ENCODE measurements at regions not wholly inside any gene's neighbourhood (a gene's known extent, or its start where the extent isn't known, plus 50 kb on each side); places are given as distances from the start of the nearest gene placed in this dataset.

- no peak overlapping the region for H3K27ac ChIP-seq
- H3K9me3 ChIP-seq = no peaks in the 10 kb centered on the region
- H3K4me1 ChIP-seq = no peaks in the 10 kb centered on the region
- DNase-seq = no peak
- ATAC-seq = no peak
- H3K4me3 ChIP-seq = no peak overlapping the region
- no peak for TF ChIP-seq CTCF (IDR thresholded peaks at IDR 0.05)
- intact Hi-C loops (cut with DNase I) = no loop called here
- no peaks in the 10 kb centered on the region for H3K36me3 ChIP-seq
- no peaks in the 10 kb centered on the region for H3K27me3 ChIP-seq
Measured at GRCh38 chr6:103269581-103269980, 1590.1 kb downstream of the HACE1 start.

- no peak overlapping the region for H3K4me3 ChIP-seq
- ATAC-seq = no peak
- H3K36me3 ChIP-seq = no peaks in the 10 kb centered on the region
- intact Hi-C loops (cut with DNase I) = no loop called here
- no peak overlapping the region for H3K27ac ChIP-seq
- no peak for TF ChIP-seq CTCF (IDR thresholded peaks at IDR 0.05)
- DNase-seq = no peak
- H3K4me1 ChIP-seq = no peaks in the 10 kb centered on the region
- H3K9me3 ChIP-seq = no peaks in the 10 kb centered on the region
- no peaks in the 10 kb centered on the region for H3K27me3 ChIP-seq
Measured at GRCh38 chr6:103268335-103268734, 1591.4 kb downstream of the HACE1 start.

GRCh38 chr6:103264020-103264419, 1595.7 kb downstream of the HACE1 start:
- peak in 1 of 4 donors; percentile 48 for DNase-seq
- Histone ChIP-seq H3K27me3 (no peaks in the 10 kb centered on the region), H3K4me1 (no peaks in the 10 kb centered on the region), H3K4me3 (no peak overlapping the region), H3K9me3 (no peaks in the 10 kb centered on the region), H3K36me3 (no peaks in the 10 kb centered on the region), H3K27ac (no peak overlapping the region)
- no peak for ATAC-seq
- TF ChIP-seq CTCF (IDR thresholded peaks at IDR 0.05) = no peak
- intact Hi-C loops (cut with DNase I) = no loop called here

- Histone ChIP-seq H3K4me1 (no peaks in the 10 kb centered on the region), H3K4me3 (no peak overlapping the region), H3K27ac (no peak overlapping the region), H3K36me3 (no peaks in the 10 kb centered on the region), H3K27me3 (no peaks in the 10 kb centered on the region), H3K9me3 (peaks cover 0 to 3% of the 10 kb centered on the region in 2 donors)
- no peak for TF ChIP-seq CTCF (IDR thresholded peaks at IDR 0.05)
- no peak for DNase-seq
- no peak for ATAC-seq
- intact Hi-C loops (cut with DNase I) = no loop called here
Measured at GRCh38 chr6:103255132-103255531, 1604.6 kb downstream of the HACE1 start.

GRCh38 chr6:103236923-103237322, 1622.8 kb downstream of the HACE1 start:
- H3K27me3 ChIP-seq = no peaks in the 10 kb centered on the region
- H3K4me1 ChIP-seq = no peaks in the 10 kb centered on the region
- no peaks in the 10 kb centered on the region for H3K9me3 ChIP-seq
- H3K27ac ChIP-seq = no peak overlapping the region
- ATAC-seq = no peak
- intact Hi-C loops (cut with DNase I) = no loop called here
- DNase-seq = no peak
- no peaks in the 10 kb centered on the region for H3K36me3 ChIP-seq
- H3K4me3 ChIP-seq = no peak overlapping the region
- TF ChIP-seq CTCF (IDR thresholded peaks at IDR 0.05) = no peak

Data from left lung (tissue), 4 donors.